ENCODE measurements at regions not wholly inside any gene's neighbourhood (a gene's known extent, or its start where the extent isn't known, plus 50 kb on each side); places are given as distances from the start of the nearest gene placed in this dataset.
A peak's percentile ranks its signal among the peaks of the same experiment; 100 is the strongest.

DNA sequence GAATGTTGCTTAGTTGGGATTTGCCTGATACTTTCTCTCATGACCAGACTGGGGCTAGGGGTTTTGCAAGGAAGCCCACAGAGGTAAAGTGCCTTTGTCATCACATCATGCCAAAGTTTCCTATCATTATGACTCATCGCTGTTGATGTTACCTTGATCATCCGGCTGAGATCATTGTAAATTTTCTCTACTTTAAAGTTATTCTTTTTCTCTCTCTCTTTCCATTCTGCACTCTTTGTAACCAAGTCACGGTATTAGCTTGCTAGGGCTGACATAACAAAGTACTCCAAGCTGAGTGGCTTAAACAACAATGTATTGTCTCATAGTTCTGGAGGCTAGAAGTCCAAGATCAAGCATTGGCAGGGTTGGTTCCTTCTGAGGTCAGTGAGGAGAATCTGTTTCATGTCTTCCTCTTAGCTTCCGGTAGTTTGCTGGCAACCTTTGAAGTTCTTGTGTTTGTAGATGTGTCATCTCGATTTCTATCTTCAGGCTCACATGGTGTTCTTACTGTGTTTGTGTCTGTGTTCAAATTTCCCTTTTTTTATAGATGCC lies 113.0 kb downstream of the DTHD1 start:
- no peak overlapping the region for H2AFZ ChIP-seq (ENCODE audit: low read depth, low read length)
- H3K27ac ChIP-seq (ENCODE audit: low read length): no peak overlapping the region
- H3K4me3 ChIP-seq (ENCODE audit: low read length): no peak overlapping the region
- no peak overlapping the region for H3K9ac ChIP-seq (ENCODE audit: low read length)
- H3K4me2 ChIP-seq (ENCODE audit: low read length): no peak overlapping the region
- H3K9me3 ChIP-seq (ENCODE audit: low read length): no peaks in the 10 kb centered on the region
- no peaks in the 10 kb centered on the region for H4K20me1 ChIP-seq (ENCODE audit: insufficient read depth)
- H3K79me2 ChIP-seq (replicated peaks; ENCODE audit: insufficient read depth, low read length): no peaks in the 10 kb centered on the region
- no peaks in the 10 kb centered on the region for H3F3A ChIP-seq (ENCODE audit: insufficient read depth, low read length, poor library complexity, severe bottlenecking)
- TF ChIP-seq, protein P1, sequence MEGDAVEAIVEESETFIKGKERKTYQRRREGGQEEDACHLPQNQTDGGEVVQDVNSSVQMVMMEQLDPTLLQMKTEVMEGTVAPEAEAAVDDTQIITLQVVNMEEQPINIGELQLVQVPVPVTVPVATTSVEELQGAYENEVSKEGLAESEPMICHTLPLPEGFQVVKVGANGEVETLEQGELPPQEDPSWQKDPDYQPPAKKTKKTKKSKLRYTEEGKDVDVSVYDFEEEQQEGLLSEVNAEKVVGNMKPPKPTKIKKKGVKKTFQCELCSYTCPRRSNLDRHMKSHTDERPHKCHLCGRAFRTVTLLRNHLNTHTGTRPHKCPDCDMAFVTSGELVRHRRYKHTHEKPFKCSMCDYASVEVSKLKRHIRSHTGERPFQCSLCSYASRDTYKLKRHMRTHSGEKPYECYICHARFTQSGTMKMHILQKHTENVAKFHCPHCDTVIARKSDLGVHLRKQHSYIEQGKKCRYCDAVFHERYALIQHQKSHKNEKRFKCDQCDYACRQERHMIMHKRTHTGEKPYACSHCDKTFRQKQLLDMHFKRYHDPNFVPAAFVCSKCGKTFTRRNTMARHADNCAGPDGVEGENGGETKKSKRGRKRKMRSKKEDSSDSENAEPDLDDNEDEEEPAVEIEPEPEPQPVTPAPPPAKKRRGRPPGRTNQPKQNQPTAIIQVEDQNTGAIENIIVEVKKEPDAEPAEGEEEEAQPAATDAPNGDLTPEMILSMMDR (IDR thresholded peaks at IDR 0.05; ENCODE audit: poor library complexity, severe bottlenecking): no peak
- TF ChIP-seq SMC3 (conservative IDR thresholded peaks at IDR 0.05; ENCODE audit: poor library complexity) (no peak), MXI1 (conservative IDR thresholded peaks at IDR 0.05; ENCODE audit: poor library complexity, severe bottlenecking) (no peak), RAD21 (conservative IDR thresholded peaks at IDR 0.05) (no peak), EP300 (conservative IDR thresholded peaks at IDR 0.05; ENCODE audit: poor library complexity, severe bottlenecking) (no peak), POLR2AphosphoS5 (IDR thresholded peaks at IDR 0.05) (no peak), TAF1 (IDR thresholded peaks at IDR 0.05; ENCODE audit: low read depth) (no peak), EZH2 (IDR thresholded peaks at IDR 0.05; ENCODE audit: borderline replicate concordance, insufficient read depth, low read length, poor library complexity, severe bottlenecking) (no peak)
- TF ChIP-seq, protein P2, sequence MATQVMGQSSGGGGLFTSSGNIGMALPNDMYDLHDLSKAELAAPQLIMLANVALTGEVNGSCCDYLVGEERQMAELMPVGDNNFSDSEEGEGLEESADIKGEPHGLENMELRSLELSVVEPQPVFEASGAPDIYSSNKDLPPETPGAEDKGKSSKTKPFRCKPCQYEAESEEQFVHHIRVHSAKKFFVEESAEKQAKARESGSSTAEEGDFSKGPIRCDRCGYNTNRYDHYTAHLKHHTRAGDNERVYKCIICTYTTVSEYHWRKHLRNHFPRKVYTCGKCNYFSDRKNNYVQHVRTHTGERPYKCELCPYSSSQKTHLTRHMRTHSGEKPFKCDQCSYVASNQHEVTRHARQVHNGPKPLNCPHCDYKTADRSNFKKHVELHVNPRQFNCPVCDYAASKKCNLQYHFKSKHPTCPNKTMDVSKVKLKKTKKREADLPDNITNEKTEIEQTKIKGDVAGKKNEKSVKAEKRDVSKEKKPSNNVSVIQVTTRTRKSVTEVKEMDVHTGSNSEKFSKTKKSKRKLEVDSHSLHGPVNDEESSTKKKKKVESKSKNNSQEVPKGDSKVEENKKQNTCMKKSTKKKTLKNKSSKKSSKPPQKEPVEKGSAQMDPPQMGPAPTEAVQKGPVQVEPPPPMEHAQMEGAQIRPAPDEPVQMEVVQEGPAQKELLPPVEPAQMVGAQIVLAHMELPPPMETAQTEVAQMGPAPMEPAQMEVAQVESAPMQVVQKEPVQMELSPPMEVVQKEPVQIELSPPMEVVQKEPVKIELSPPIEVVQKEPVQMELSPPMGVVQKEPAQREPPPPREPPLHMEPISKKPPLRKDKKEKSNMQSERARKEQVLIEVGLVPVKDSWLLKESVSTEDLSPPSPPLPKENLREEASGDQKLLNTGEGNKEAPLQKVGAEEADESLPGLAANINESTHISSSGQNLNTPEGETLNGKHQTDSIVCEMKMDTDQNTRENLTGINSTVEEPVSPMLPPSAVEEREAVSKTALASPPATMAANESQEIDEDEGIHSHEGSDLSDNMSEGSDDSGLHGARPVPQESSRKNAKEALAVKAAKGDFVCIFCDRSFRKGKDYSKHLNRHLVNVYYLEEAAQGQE (IDR thresholded peaks at IDR 0.05; ENCODE audit: borderline replicate concordance): no peak
- H3K36me3 ChIP-seq (ENCODE audit: insufficient read depth, low read length): no peaks in the 10 kb centered on the region
- no peaks in the 10 kb centered on the region for H3K9me2 ChIP-seq (ENCODE audit: insufficient read depth, low read length)
- H3K27me3 ChIP-seq (ENCODE audit: insufficient read depth, low read depth, low read length): no peaks in the 10 kb centered on the region

DNA sequence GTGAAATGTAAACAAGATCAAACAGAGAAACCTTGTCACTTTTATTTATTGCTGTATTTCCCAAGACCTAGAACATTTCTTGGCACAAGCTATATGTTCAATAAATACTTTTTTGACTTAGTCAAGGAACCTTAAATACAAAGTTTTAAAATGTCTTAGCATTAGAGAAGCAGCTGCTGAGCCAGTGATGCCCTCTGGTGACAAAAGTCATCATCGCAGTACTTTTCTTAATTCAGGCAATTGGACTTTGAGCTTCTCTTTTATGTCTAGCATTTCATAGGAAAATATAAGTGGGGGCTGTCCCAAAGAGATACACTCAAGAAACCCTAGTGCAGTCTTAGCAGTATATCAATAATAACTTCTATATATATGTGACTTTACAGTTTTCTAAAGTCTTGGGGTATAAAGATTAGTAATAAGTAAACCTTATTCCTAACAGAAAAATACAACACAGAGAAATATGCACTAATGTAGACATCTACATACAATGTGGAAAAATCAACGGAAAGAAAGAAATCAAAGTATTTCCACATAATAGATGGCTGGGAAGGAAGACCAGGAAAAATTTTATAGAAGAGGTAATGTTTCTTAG lies 118.4 kb downstream of the DTHD1 start:
- Histone ChIP-seq H3K4me3 (ENCODE audit: low read length) (no peak overlapping the region), H3K9me3 (ENCODE audit: low read length) (no peaks in the 10 kb centered on the region), H3F3A (ENCODE audit: insufficient read depth, low read length, poor library complexity, severe bottlenecking) (no peaks in the 10 kb centered on the region), H3K27ac (ENCODE audit: low read length) (no peak overlapping the region), H3K9me2 (ENCODE audit: insufficient read depth, low read length) (no peaks in the 10 kb centered on the region), H3K4me2 (ENCODE audit: low read length) (no peak overlapping the region), H3K36me3 (ENCODE audit: insufficient read depth, low read length) (no peaks in the 10 kb centered on the region), H3K79me2 (replicated peaks; ENCODE audit: insufficient read depth, low read length) (no peaks in the 10 kb centered on the region), H4K20me1 (ENCODE audit: insufficient read depth) (no peaks in the 10 kb centered on the region), H2AFZ (ENCODE audit: low read depth, low read length) (no peak overlapping the region), H3K27me3 (ENCODE audit: insufficient read depth, low read depth, low read length) (no peaks in the 10 kb centered on the region), H3K9ac (ENCODE audit: low read length) (no peak overlapping the region)
- TF ChIP-seq, protein P1 (IDR thresholded peaks at IDR 0.05; ENCODE audit: poor library complexity, severe bottlenecking): peak; percentile 57
- TF ChIP-seq EP300 (conservative IDR thresholded peaks at IDR 0.05; ENCODE audit: poor library complexity, severe bottlenecking) (no peak), POLR2AphosphoS5 (IDR thresholded peaks at IDR 0.05) (no peak), RAD21 (conservative IDR thresholded peaks at IDR 0.05) (peak; percentile 59), EZH2 (IDR thresholded peaks at IDR 0.05; ENCODE audit: borderline replicate concordance, insufficient read depth, low read length, poor library complexity, severe bottlenecking) (no peak), SMC3 (conservative IDR thresholded peaks at IDR 0.05; ENCODE audit: poor library complexity) (peak; percentile 57)

All from neural cell (in vitro differentiated cells).